K562 (cell line): ENCODE measurements at regions not wholly inside any gene's neighbourhood (a gene's known extent, or its start where the extent isn't known, plus 50 kb on each side); places are given as distances from the start of the nearest gene placed in this dataset.

ENCODE experiments used
- ATAC-seq: fragments of 200-7000 bp; cut with Tn5 transposase; 3 replicates; pipeline ENCODE4 v1.9.1; 2020; ENCODE audit warnings: moderate library complexity
- BruUV-seq: library from RNA; stranded (reverse); fragments of 400-500 nt; replicated peaks from 2 replicates; lab custom pipeline; 2021; lab: Mats Ljungman, UMichigan
- CTCF ChIA-PET: fragments of 300-600 bp; formaldehyde crosslinking; extraction: SDS; loops from one replicate; lab custom pipeline; 2021; ENCODE audit warnings: low intra/inter-chr PET ratio; lab: Yijun Ruan, JAX
- POLR2A ChIA-PET: fragments of 300-600, 350-650 bp; sonication (Branson Sonifier 250); formaldehyde crosslinking; extraction: SDS; loops from one replicate; lab custom pipeline; 2021; ENCODE audit warnings: antibody characterized with exemption, inconsistent platforms; lab: Yijun Ruan, JAX
- DNase-seq, 4 experiments: peaks; one replicate each; pipeline versions ENCODE4 v3.0.0 to v3.0.0-alpha.2; 2011 to 2018; ENCODE audit warnings: low spot score in 3 of 4, mixed read lengths in 3 of 4; ENCODE audit errors: extremely low read depth in 1 of 4
- FAIRE-seq: peaks from 2 replicates; lab custom pipeline; 2011; peaks lifted over from hg19 to GRCh38; lab: Jason Lieb, UNC
- H2AFZ ChIP-seq: 2 replicates; pipeline ENCODE4 v1.6.0; 2011; ENCODE audit warnings: low read depth, low read length, control low read depth, inconsistent platforms
- H3K27ac ChIP-seq: fragments of 200-600 bp; 3 replicates; pipeline ENCODE4 v1.8.0; 2011; ENCODE audit warnings: low read depth, mild to moderate bottlenecking, control low read depth, inconsistent platforms, low read length, moderate library complexity, mixed read lengths; ENCODE audit errors: extremely low read depth
- H3K27me3 ChIP-seq, 2 experiments: fragments of 300-600 bp in 1 of 2; 2 replicates in 1 of 2; 3 replicates in 1 of 2; pipeline versions ENCODE4 v1.6.0 to v1.8.0; 2011; ENCODE audit warnings: inconsistent platforms in 2 of 2, low read length in 2 of 2, mild to moderate bottlenecking in 1 of 2, mixed read lengths in 1 of 2, moderate library complexity in 1 of 2; ENCODE audit not compliant: control insufficient read depth in 2 of 2, insufficient read depth in 2 of 2
- H3K36me3 ChIP-seq: fragments of 300-600 bp; 3 replicates; pipeline ENCODE4 v1.8.0; 2011; ENCODE audit warnings: mild to moderate bottlenecking, low read length, inconsistent platforms; ENCODE audit not compliant: control insufficient read depth, insufficient read depth
- H3K4me1 ChIP-seq, 2 experiments: fragments of 200-600 bp in 1 of 2; replicated peaks in 1 of 2; 2 replicates in 1 of 2; 3 replicates in 1 of 2; pipeline versions ENCODE4 v1.5.1 to v1.8.0; 2011; ENCODE audit warnings: inconsistent platforms in 2 of 2, low read length in 2 of 2, mild to moderate bottlenecking in 1 of 2, mixed read lengths in 1 of 2, moderate library complexity in 1 of 2; ENCODE audit not compliant: control insufficient read depth in 2 of 2, insufficient read depth in 2 of 2
- H3K4me2 ChIP-seq: 2 replicates; pipeline ENCODE4 v1.6.1; 2011; ENCODE audit warnings: low read length, control low read depth, inconsistent platforms, mixed read lengths; ENCODE audit not compliant: insufficient read depth
- H3K4me3 ChIP-seq: fragments of 200-600 bp; sonication (generic), shearing (Covaris generic); 2 replicates; pipeline ENCODE4 v1.5.1; 2016; ENCODE audit warnings: control low read depth, inconsistent platforms
- H3K79me2 ChIP-seq: fragments of 200-600 bp; 3 replicates; pipeline ENCODE4 v1.8.0; 2011; ENCODE audit warnings: low read length, inconsistent platforms; ENCODE audit not compliant: control insufficient read depth, insufficient read depth
- H3K9ac ChIP-seq, 2 experiments: 2 replicates each; pipeline versions ENCODE4 v1.6.0 to v1.6.1; 2011; ENCODE audit warnings: low read depth in 2 of 2, low read length in 2 of 2, control low read depth in 1 of 2, inconsistent platforms in 1 of 2, mild to moderate bottlenecking in 1 of 2, mixed read lengths in 1 of 2; ENCODE audit not compliant: insufficient read depth in 1 of 2
- H3K9me1 ChIP-seq: one replicate; pipeline ENCODE4 v1.6.0; 2011; ENCODE audit warnings: inconsistent platforms, mild to moderate bottlenecking, low read length, moderate library complexity; ENCODE audit not compliant: control insufficient read depth, insufficient read depth
- H3K9me3 ChIP-seq: replicated peaks from 2 replicates; pipeline ENCODE4 v1.5.1; 2011; ENCODE audit warnings: low read depth, low read length, inconsistent platforms; ENCODE audit not compliant: control insufficient read depth, insufficient read depth
- H4K20me1 ChIP-seq: replicated peaks from 2 replicates; pipeline ENCODE4 v1.6.1; 2011; ENCODE audit warnings: low read length, inconsistent platforms, mixed read lengths; ENCODE audit not compliant: control insufficient read depth, insufficient read depth
- CBFA2T3 ChIP-seq: fragments of 450-650 bp; IDR thresholded peaks from 2 replicates; pipeline ENCODE4 v1.6.1; 2017
- CBX3 ChIP-seq, 2 experiments: IDR thresholded peaks; 1 replicate in 1 of 2; 2 replicates in 1 of 2; pipeline ENCODE4 v1.6.1; 2012; ENCODE audit warnings: inconsistent platforms in 2 of 2, low read length in 2 of 2, borderline replicate concordance in 1 of 2, control low read depth in 1 of 2
- RBM17 ChIP-seq: fragments of 200-400 bp; formaldehyde crosslinking; IDR thresholded peaks from 2 replicates; pipeline ENCODE4 v1.6.1; 2017; ENCODE audit warnings: low read depth, mild to moderate bottlenecking, low read length, borderline replicate concordance
- SMAD1 ChIP-seq: fragments of 150-350 bp; IDR thresholded peaks from 2 replicates; pipeline ENCODE4 v1.6.1; 2014; ENCODE audit warnings: low read length, low read depth; ENCODE audit not compliant: partially characterized antibody
- SMARCB1 ChIP-seq: IDR thresholded peaks from 2 replicates; pipeline ENCODE4 v1.6.1; 2011; ENCODE audit warnings: improper control_type of control experiment, low read depth; ENCODE audit not compliant: insufficient read length
- SUPT5H ChIP-seq: fragments of 450-650 bp; IDR thresholded peaks from 2 replicates; pipeline ENCODE4 v1.6.1; 2016
- TRIM24 ChIP-seq, 2 experiments: fragments of 450-650 bp; IDR thresholded peaks; 2 replicates each; pipeline ENCODE4 v1.6.1; 2016
- XRCC5 ChIP-seq: fragments of 200-400 bp; formaldehyde crosslinking; IDR thresholded peaks from 2 replicates; pipeline ENCODE4 v1.6.1; 2017; ENCODE audit warnings: low read depth, mild to moderate bottlenecking, low read length
- ZNF311 ChIP-seq: fragments of 250-450 bp; sonication (Bioruptor Pico); IDR thresholded peaks from 2 replicates; pipeline ENCODE4 v1.4.0; 2020; ENCODE audit warnings: mild to moderate bottlenecking, moderate library complexity
- WGBS: fragments of 100-300 bp; shearing (Covaris generic); methylation state at CpG from one replicate; pipeline ENCODE4 v1.1.6; 2016; ENCODE audit warnings: low coverage, mixed read lengths; ENCODE audit not compliant: insufficient coverage; ENCODE audit errors: missing lambda C conversion rate; 5-methylcytosine and 5-hydroxymethylcytosine counted together
- in situ Hi-C: fragments of 300-500 bp; cut with MboI; formaldehyde crosslinking; loops from 4 replicates; pipeline ENCODE4 v1.15.0; 2018; ENCODE audit warnings: inconsistent platforms, mixed read lengths
- intact Hi-C: fragments of 100-400 bp; cut with micrococcal nuclease; formaldehyde crosslinking; loops from 2 replicates; pipeline ENCODE4 v1.14.2; 2022
- TF ChIP-seq, protein P1 (sequence below): fragments of 250-450 bp; sonication (Bioruptor Pico); IDR thresholded peaks from 2 replicates; pipeline ENCODE4 v1.5.0; 2021

- Histone ChIP-seq H3K79me2 (no peaks in the 10 kb centered on the region), H3K9ac (no peak overlapping the region), H3K9me3 (no peaks in the 10 kb centered on the region), H3K27me3 (no peaks in the 10 kb centered on the region), H3K27ac (no peak overlapping the region), H3K4me3 (no peak overlapping the region), H3K9me1 (no peaks in the 10 kb centered on the region), H2AFZ (no peak overlapping the region), H4K20me1 (no peaks in the 10 kb centered on the region), H3K36me3 (no peaks in the 10 kb centered on the region), H3K4me2 (no peak overlapping the region), H3K4me1 (no peaks in the 10 kb centered on the region)
- no peak for ATAC-seq
- ChIA-PET CTCF (no interaction called here), POLR2A (no interaction called here)
- in situ Hi-C loops, result no loop called here
- intact Hi-C loops, result no loop called here
- FAIRE-seq, result no peak
- no TSS peak for BruUV-seq
- WGBS, result 0% methylated on average over 4 of the region's 4 CpGs
- no peak for DNase-seq
- TF ChIP-seq, protein P1, sequence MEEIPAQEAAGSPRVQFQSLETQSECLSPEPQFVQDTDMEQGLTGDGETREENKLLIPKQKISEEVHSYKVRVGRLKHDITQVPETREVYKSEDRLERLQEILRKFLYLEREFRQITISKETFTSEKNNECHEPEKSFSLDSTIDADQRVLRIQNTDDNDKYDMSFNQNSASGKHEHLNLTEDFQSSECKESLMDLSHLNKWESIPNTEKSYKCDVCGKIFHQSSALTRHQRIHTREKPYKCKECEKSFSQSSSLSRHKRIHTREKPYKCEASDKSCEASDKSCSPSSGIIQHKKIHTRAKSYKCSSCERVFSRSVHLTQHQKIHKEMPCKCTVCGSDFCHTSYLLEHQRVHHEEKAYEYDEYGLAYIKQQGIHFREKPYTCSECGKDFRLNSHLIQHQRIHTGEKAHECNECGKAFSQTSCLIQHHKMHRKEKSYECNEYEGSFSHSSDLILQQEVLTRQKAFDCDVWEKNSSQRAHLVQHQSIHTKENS (CRISPR knock-in tag), result no peak
- TF ChIP-seq SUPT5H (no peak), CBFA2T3 (no peak)
Observed at GRCh38 chr5:12985142-12985541, 959.3 kb downstream of the DNAH5 start.

DNA sequence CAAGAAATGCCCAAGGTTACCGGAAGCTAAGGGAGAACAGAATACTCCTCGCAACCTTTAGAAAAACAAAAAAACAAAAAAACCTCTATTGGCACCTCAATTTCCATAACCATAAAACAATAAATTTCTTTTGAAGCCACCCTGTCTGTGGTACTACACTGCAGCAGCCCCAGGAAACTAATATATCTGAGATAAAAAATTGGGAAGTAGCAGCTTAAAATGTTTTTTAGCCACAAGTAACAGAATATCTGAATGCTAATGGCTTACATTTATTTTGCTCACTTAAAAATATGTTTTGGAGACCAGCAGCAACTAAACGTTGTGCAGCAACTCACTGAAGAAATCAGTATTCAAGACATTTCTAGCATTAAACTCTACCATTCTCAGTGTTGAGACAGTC, 969.6 kb downstream of the DNAH5 start:
- ChIA-PET POLR2A (no interaction called here), CTCF (no interaction called here)
- TF ChIP-seq CBX3 (IDR thresholded peaks at IDR 0.05; ENCODE audit: borderline replicate concordance in 1 of 2, low read length in 2 of 2), result no peak
- no peak for TF ChIP-seq SMARCB1
- no peak for TF ChIP-seq RBM17
- no peak for TF ChIP-seq XRCC5
- no peak for TF ChIP-seq ZNF311 (CRISPR knock-in tag)
- no peak for TF ChIP-seq TRIM24 (IDR thresholded peaks at IDR 0.05)
- TF ChIP-seq SMAD1, result no peak
- Histone ChIP-seq H3K9me1 (no peaks in the 10 kb centered on the region), H3K36me3 (no peaks in the 10 kb centered on the region), H3K9ac (no peak overlapping the region), H3K9me3 (no peaks in the 10 kb centered on the region), H3K27me3 (no peaks in the 10 kb centered on the region), H2AFZ (no peak overlapping the region), H4K20me1 (no peaks in the 10 kb centered on the region), H3K4me1 (no peaks in the 10 kb centered on the region), H3K4me3 (no peak overlapping the region), H3K4me2 (no peak overlapping the region), H3K79me2 (no peaks in the 10 kb centered on the region), H3K27ac (no peak overlapping the region)
- no TSS peak for BruUV-seq
- 5% methylated on average over 3 of the region's 3 CpGs for WGBS
- in situ Hi-C loops, result no loop called here
- no peak for FAIRE-seq
- intact Hi-C loops, result no loop called here
- DNase-seq, result no peak
- no peak for ATAC-seq
